ENCODE measurements at regions not wholly inside any gene's neighbourhood (a gene's known extent, or its start where the extent isn't known, plus 50 kb on each side); places are given as distances from the start of the nearest gene placed in this dataset.

DNA sequence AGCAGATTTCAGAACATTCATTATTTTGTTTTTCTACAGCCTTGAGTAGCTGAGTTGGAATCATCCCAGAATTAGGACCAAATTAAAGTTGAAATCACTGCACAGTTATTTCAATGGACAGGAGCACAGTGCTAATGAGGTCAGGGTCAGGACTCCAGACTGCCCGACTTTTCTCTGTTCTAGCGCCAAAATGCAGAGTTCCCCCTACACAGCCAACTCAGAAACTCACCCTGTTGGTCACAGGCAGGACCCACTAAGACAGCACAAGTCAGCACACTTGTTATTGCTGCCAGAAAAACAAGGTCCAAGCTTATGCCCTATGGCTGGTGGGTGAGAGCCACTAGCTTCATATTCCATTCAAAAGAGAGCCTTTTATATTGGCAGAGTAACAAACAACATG lies 198.1 kb upstream of the KRR1 start:
- CTCF ChIA-PET (ENCODE audit: low intra/inter-chr PET ratio, low total read pairs) = no interaction called here
- no peak for FAIRE-seq
- H3K27ac ChIP-seq (ENCODE audit: extremely low read length, insufficient read depth, low read length) = no peak overlapping the region

More for the DNA sequence above, 198.1 kb upstream of the KRR1 start:
- Histone ChIP-seq H3K27me3 (ENCODE audit: control insufficient read depth in 1 of 2, insufficient read depth in 2 of 2, low read length in 2 of 2) (no peaks in the 10 kb centered on the region), H3K4me2 (ENCODE audit: low read depth, low read length) (no peak overlapping the region), H3K79me2 (ENCODE audit: insufficient read depth, low read length) (no peaks in the 10 kb centered on the region), H3K4me1 (ENCODE audit: insufficient read depth, low read length) (peaks cover 89% of the 10 kb centered on the region), H4K20me1 (ENCODE audit: insufficient read depth, low read length) (no peaks in the 10 kb centered on the region), H3K9ac (ENCODE audit: insufficient read depth, low read depth, low read length) (no peak overlapping the region), H2AFZ (ENCODE audit: low read length) (no peak overlapping the region), H3K4me3 (replicated peaks in 1 of 3; ENCODE audit: insufficient read depth in 1 of 3, low read depth in 2 of 3, low read length in 3 of 3) (no peak overlapping the region), H3K9me3 (ENCODE audit: low read length) (no peaks in the 10 kb centered on the region), H3K36me3 (replicated peaks in 1 of 2; ENCODE audit: control insufficient read depth in 1 of 2, insufficient read depth in 2 of 2, low read length in 2 of 2) (no peaks in the 10 kb centered on the region)
- DNase-seq (ENCODE audit: low spot score) = no peak
- BruUV-seq (replicated peaks) = no TSS peak
- TF ChIP-seq KLF13 (CRISPR knock-in tag; IDR thresholded peaks at IDR 0.05) (no peak), ETV6 (CRISPR knock-in tag; conservative IDR thresholded peaks at IDR 0.05) (no peak), ERF (CRISPR knock-in tag; IDR thresholded peaks at IDR 0.05) (no peak), ZIK1 (CRISPR knock-in tag; IDR thresholded peaks at IDR 0.05; ENCODE audit: borderline replicate concordance, low read depth) (no peak), ZNF883 (CRISPR knock-in tag; IDR thresholded peaks at IDR 0.05; ENCODE audit: not compliant biosample characterization) (no peak), POLR2AphosphoS2 (IDR thresholded peaks at IDR 0.05; ENCODE audit: low read depth, low read length) (no peak), RAD21 (CRISPR knock-in tag; IDR thresholded peaks at IDR 0.05) (no peak), TOE1 (CRISPR knock-in tag; IDR thresholded peaks at IDR 0.05) (no peak), DMAP1 (CRISPR knock-in tag; IDR thresholded peaks at IDR 0.05) (no peak), ZNF143 (CRISPR knock-in tag; IDR thresholded peaks at IDR 0.05) (no peak), HIVEP1 (CRISPR knock-in tag; IDR thresholded peaks at IDR 0.05) (no peak), MAF1 (CRISPR knock-in tag; IDR thresholded peaks at IDR 0.05; ENCODE audit: borderline replicate concordance) (no peak), MED13 (CRISPR knock-in tag; IDR thresholded peaks at IDR 0.05) (no peak), ATM (IDR thresholded peaks at IDR 0.05; ENCODE audit: borderline replicate concordance) (no peak), ZBTB7B (CRISPR knock-in tag; IDR thresholded peaks at IDR 0.05) (no peak)
- TF ChIP-seq, protein P1, sequence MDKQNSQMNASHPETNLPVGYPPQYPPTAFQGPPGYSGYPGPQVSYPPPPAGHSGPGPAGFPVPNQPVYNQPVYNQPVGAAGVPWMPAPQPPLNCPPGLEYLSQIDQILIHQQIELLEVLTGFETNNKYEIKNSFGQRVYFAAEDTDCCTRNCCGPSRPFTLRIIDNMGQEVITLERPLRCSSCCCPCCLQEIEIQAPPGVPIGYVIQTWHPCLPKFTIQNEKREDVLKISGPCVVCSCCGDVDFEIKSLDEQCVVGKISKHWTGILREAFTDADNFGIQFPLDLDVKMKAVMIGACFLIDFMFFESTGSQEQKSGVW (CRISPR knock-in tag; IDR thresholded peaks at IDR 0.05; ENCODE audit: borderline replicate concordance) = no peak
- TF ChIP-seq, protein P2, sequence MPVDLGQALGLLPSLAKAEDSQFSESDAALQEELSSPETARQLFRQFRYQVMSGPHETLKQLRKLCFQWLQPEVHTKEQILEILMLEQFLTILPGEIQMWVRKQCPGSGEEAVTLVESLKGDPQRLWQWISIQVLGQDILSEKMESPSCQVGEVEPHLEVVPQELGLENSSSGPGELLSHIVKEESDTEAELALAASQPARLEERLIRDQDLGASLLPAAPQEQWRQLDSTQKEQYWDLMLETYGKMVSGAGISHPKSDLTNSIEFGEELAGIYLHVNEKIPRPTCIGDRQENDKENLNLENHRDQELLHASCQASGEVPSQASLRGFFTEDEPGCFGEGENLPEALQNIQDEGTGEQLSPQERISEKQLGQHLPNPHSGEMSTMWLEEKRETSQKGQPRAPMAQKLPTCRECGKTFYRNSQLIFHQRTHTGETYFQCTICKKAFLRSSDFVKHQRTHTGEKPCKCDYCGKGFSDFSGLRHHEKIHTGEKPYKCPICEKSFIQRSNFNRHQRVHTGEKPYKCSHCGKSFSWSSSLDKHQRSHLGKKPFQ (CRISPR knock-in tag; IDR thresholded peaks at IDR 0.05; ENCODE audit: insufficient replicate concordance) = no peak
- TF ChIP-seq, protein P3, sequence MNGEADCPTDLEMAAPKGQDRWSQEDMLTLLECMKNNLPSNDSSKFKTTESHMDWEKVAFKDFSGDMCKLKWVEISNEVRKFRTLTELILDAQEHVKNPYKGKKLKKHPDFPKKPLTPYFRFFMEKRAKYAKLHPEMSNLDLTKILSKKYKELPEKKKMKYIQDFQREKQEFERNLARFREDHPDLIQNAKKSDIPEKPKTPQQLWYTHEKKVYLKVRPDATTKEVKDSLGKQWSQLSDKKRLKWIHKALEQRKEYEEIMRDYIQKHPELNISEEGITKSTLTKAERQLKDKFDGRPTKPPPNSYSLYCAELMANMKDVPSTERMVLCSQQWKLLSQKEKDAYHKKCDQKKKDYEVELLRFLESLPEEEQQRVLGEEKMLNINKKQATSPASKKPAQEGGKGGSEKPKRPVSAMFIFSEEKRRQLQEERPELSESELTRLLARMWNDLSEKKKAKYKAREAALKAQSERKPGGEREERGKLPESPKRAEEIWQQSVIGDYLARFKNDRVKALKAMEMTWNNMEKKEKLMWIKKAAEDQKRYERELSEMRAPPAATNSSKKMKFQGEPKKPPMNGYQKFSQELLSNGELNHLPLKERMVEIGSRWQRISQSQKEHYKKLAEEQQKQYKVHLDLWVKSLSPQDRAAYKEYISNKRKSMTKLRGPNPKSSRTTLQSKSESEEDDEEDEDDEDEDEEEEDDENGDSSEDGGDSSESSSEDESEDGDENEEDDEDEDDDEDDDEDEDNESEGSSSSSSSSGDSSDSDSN (CRISPR knock-in tag; IDR thresholded peaks at IDR 0.05) = no peak
- TF ChIP-seq, protein P4, sequence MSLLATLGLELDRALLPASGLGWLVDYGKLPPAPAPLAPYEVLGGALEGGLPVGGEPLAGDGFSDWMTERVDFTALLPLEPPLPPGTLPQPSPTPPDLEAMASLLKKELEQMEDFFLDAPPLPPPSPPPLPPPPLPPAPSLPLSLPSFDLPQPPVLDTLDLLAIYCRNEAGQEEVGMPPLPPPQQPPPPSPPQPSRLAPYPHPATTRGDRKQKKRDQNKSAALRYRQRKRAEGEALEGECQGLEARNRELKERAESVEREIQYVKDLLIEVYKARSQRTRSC (CRISPR knock-in tag; IDR thresholded peaks at IDR 0.05; ENCODE audit: low read depth) = no peak
- no peak for ATAC-seq
- POLR2A ChIA-PET = interaction anchor here (1.6 kb wide), 1 partner anchor 43 kb away, joined by 9 read pairs; no protein-coding TSS in a partner anchor
- in situ Hi-C loops (cut with HindIII; ENCODE audit: extremely low pct_ligation_motif_present, low pct_unique_long_range_greater_than_20kb) = no loop called here
- 79% methylated on average over 2 of the region's 2 CpGs for WGBS (ENCODE audit: low lambda C conversion rate)
- intact Hi-C loops (cut with micrococcal nuclease; ENCODE audit: unreplicated experiment) = no loop called here
